Iris pigment epithelial cell (primary cell): ENCODE measurements at regions not wholly inside any gene's neighbourhood (a gene's known extent, or its start where the extent isn't known, plus 50 kb on each side); places are given as distances from the start of the nearest gene placed in this dataset.
A peak's percentile ranks its signal among the peaks of the same experiment; 100 is the strongest.

Experiments used
- DNase-seq: peaks from one replicate; pipeline ENCODE4 v3.0.0-alpha.2; 2011; ENCODE audit warnings: low read depth

DNA sequence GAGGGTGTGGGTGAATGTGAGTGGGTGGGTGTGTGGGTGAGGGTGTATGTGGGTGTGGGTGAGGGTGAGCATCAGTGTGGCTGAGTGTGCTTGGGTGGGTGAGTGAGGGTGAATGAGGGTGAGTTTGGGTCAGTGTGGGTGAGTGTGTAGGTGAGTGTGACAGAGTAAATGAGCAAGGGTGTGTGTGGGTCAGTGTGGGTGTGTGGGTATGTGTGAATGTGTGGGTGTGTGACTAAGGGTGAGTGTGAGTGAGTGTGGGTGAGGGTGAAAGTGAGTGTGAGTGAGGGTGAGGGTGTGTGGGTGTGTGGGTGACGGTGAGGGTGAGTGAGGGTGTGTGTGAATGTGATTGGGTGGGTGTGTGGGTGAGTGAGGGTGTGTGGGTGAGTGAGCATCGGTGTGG lies 1676.7 kb upstream of the TENM3 start:
- no peak for DNase-seq

DNA sequence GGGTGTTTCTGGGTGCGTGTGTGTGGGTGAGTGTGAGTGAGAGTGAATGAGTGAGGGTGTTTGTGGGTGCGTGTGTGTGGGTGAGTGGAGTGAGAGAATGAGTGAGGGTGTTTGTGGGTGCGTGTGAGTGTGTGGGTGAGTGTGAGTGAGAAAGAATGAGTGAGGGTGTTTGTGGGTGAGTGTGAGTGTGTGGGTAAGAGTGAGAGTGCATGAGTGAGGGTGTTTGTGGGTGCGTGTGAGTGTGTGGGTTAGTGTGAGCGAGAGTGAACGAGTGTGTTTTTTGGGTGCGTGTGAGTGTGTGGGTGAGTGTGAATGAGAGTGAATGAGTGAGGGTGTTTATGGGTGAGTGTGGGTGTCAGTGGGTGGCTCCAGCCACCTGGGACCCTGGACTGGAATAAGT lies 1676.1 kb upstream of the TENM3 start:
- no peak for DNase-seq

DNA sequence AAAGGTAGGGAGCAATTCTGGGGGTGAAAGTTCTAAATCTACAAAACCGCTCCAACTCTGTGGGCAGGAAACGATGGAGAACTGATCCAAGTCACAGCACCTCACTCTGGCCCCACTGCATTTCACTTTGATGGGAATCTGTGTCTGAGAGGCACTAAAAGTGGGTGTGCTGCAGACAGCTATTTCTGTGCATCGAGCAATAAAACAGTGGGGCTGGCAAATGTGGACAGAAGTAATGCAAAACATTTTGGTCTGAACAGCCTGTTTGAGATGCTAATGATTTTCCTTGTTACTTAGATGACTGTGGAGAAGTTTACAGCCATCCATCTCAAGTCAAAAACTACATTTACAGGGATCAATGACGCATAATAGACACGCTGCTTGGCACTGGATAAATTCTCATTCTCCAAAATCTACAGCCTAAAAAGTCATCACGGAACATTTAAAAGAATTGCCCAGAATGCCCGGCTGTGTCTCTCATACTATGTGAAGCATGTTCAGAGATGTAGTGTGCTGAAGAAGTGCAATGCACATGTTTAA lies 1671.6 kb upstream of the TENM3 start:
- DNase-seq = no peak

DNA sequence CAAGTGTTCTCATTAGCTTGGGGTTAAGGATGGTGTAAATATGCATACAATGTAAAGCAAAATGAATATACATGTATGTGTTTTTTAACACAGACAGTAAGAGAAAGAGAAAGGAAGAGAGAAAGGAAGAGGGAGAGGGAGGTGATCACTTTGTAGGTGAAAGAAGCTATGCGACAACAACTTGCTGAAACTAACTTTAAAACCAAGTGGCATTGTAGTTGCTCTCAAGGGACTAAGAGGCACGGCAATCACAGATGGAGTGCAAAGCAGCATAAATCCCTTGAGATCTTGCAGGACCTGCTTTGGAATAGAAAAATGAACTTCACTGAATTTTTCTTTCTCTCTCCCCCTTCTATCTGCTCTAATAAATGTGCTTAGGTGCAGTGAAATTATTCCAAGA lies 1665.0 kb upstream of the TENM3 start:
- DNase-seq = no peak

DNA sequence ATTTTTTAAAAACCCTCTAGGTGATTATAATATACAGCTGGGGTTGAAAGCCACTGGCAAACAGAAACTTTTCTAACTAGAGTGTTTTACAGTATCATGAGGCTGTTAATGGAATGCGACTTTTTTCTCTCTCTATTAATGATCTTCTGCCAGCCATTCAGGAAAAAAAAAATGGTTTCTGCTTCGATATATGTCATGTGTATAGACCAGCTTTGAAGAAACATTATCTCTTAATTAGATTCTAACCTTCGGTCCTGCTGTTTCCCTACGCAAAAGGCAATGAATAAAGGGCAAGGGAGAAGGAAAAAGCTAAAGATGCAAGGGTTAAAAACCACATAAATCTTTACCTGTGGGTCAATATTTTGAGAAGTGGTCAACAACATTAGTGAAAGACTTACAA lies 1662.1 kb upstream of the TENM3 start:
- DNase-seq = no peak

DNA sequence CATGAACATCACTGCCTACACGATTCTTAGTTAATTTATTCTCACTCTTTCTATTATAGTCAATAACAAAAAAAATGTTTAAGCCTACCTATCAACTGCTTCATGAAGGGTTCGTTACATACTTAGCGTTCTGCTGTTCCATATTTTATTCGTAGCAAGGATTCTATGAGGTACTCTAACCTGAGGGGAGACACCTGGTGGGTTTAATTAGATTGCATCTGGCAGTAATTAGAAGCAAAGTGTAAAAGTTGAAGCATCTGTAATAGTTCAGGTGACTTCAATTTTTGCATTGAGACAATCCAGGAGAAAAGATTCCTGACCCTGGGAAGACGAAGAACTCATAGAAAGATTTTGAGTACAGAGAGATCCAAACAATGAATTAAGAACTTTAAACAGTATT lies 1655.8 kb upstream of the TENM3 start:
- DNase-seq = no peak

DNA sequence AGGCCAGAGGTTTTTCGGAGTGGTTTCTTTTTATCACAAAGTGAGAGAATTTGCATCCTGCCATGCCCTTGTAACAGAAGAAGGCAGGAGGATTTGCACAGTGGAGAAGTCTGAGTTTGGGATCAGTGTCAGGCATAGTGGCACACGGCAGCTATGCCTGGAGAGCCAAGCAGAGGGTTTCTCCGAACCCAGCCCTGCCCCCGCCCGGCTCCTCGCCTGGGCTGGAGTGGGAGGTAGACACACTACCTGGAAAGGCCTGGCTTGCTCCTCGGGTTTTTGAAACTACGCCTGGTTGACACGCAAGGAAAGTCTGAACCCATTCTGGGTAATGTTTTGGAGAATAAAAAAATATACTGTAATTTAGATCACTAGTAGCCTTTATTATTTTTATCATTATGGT lies 1653.6 kb upstream of the TENM3 start:
- no peak for DNase-seq

DNA sequence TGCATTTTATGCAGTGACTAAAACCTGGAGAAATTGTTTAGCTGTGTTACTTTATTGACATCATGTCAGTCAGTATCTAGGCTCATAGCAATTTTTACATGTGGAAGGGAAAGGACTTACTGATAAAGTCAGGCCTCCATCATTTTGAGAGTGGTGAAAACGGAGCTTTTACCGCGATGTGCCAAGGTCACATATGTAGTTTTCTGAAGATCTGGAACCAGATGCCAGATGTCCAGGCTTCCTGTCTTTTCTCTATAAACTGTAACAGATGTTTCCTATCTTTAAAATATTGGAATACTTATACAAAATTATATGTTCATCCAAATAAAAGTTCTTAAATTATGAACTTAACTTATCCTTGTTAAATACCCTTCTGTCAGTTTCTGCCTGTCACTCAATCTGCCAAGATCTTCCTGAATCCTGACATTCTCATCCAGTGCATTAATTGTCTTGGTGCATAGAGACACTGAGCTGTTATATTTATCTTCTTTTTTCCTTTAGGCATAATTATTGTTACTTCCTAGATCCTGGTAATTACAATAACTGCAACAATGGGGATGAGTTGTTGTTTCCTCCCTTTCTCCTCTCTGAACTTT lies 1646.2 kb upstream of the TENM3 start:
- no peak for DNase-seq

DNA sequence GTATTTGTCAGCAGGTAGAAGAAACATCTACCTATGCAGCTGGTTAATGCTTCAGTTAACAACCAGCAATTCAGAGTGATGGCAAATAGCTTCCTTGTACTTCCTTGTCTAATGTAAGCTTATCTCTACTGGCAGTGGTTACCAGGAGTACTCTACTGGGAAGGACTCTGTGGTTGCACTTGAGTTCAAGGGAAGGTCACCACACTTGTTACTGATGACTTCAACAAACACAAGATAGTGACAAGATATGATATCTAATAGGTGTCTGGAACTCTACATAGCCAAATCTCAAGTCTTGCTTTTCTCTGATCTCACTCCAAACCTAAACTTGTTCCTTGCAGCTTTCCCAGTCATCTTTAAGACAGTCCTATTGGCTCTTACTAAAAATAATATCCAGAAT lies 1644.9 kb upstream of the TENM3 start:
- DNase-seq = no peak

DNA sequence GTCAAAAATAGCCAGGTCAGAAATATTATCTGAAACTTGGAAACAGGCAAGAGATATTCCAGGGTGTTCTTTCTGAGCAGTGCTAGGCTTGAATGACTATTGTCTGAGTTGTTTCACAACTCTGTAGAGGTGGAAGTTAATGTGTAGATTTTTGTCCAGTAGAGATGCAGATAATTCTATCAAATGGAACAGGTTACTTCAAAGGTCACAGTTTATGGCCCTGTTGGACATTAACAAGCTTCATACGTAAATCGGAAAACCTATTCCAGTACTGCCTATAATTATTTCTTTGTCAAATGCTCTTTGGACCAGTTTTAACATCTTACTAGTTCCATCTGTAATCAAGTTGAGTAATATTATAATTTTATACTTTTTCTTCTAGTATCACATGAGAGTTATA lies 1639.4 kb upstream of the TENM3 start:
- no peak for DNase-seq

DNA sequence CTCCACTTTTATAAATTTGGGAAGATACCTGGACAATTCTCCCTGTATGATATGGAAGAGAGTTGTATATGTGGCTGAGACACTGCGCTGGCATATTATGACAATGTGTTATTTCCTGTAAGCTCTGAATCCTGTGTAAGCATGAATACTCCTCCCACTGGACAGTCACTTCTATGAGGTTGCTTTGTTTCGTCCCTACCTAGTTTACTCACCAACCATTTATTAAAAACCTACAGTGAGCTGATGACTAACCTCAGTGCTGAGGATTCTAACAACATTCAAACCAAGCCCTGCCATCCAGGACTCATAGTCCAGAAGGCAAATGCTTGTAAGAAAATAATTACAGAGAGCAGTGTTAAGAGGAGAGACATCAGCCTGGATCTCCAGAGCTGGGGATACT lies 1632.9 kb upstream of the TENM3 start:
- DNase-seq = peak; percentile 2

DNA sequence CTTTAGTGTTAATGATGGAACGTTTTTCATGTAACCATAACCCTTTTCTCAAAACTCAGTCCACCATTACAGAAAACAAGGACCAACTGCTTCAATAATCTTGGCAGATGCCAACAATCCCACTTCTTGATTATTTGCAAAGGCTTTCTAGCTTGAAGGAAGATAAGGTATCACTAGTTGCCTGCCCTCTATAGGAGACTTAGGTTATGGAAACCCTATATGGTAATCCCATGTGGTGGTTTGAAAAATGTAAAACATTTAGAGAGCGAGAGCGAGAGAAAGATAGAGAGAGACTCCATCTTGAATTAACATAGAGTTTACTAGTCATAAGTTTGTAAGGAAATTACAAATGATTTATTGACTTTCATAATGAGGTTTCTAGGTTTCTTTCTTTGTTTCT lies 1627.5 kb upstream of the TENM3 start:
- DNase-seq = no peak

DNA sequence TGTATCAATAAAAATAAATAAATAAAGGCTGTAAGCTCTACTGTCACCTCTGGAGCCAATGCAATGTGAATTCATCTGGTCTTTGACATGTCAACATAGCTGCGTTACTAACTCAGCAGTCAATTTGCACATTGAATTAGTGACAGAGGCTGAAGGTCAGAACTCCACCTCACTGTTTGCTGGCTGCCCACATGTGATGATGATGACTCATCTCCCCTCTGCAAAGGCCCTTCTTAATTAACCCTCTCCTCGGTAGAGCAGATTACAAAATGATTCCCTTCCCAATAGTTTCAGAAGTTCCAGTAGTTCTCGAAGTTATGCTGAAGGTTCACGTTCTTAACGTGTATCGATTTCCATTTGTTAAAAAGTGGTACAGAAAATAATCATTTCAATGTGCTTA lies 1626.0 kb upstream of the TENM3 start:
- DNase-seq = no peak

DNA sequence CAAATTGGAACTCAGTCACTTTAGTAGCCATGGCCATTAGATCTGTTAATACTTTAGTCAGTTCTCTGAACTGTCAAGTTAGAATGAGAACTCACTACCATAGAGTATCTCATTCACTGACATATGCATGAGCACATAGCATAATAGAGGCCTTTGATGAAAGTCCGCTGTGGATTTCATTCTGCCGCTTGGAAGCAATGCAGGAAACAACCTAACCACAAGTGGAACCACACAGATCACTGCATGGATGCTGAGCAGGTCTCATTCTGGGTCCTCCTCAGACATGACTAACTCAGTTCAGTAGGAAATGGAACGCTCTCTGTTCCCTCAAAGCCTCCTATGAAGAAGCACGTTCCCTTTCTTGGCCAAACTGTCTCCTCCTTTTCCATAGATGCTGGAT lies 1624.8 kb upstream of the TENM3 start:
- DNase-seq = peak; percentile 41

DNA sequence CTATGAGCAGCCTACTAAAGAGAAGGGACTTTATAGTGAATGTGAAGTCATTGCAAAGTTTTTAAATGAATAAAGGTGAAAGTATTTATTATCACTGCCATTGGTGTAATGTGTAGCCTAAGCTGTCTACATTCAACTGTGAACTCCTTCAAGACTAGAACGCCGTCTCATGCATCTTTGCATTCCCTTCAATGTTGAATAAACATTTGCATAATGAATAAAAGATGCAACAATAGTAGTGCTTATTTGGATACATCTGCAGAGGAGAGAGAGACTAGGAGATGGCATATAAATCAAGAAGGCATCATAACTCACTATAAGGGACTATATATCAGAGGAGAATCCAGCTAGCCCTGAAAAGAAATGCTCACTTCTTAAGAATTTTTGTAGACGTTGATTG lies 1623.8 kb upstream of the TENM3 start:
- DNase-seq = no peak

DNA sequence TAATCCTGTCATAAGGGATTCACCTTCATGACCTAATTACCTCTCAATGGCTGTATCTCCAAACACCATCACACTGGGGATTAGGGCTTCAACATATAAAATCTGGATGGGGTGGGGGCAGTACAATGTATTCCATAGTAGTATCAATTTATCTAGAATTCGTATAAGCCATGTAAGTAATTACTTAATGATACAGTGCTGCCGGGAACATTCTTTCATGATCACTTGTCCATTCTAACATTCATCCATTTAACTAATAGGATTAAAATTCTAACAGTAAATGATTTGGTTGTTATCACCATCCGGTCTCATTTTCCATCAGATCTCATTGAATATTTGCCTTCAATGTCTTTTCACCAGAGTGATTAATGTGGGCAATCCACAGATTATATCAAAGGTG lies 1620.9 kb upstream of the TENM3 start:
- DNase-seq = no peak

DNA sequence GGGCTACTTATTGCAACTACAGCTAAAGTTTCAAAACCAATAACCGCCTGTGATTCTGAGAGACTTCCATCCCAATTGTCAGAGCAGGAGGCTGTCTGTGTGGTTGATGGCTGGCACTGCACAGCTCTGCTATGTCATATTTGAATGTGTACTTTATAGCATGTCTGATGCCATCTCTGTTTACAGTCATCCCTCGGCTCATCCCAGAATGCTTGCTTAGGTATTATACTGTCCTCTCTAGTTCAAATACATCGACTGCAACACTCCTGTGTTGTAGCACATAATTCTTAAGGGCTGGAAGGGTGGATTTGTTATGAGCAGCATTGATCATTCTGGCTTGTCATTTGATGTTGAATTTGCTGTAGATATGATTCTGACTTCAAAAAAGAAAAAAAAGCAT lies 1617.5 kb upstream of the TENM3 start:
- DNase-seq = no peak

DNA sequence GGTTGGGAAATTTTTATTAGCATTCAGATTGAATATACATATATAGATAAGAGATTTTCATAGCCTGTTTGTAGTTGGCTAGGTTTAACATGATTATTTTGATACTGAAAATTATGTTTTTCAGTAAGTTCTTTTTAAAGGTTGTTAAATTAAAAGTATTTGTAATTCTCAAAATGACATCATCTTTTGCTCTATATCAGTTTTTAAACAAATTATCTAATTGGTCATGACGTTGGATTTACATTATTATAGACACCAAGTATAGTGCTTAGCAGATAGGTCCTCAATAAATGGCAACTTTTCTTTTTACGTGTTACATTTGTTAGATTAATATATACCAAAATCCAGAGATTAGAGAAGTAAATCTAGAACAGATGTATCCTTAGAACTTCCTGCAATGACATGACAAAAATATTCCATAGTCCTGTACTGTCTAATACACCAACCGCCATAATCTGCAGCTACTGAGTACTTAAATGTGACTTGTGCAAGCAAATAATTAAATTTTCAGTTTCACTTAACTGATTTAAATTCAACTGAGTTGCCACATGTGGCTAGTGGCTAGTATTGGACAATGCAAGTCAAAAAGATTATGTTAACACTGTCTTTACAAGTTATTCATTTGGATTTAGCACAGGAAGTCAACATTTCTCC lies 1613.1 kb upstream of the TENM3 start:
- no peak for DNase-seq

DNA sequence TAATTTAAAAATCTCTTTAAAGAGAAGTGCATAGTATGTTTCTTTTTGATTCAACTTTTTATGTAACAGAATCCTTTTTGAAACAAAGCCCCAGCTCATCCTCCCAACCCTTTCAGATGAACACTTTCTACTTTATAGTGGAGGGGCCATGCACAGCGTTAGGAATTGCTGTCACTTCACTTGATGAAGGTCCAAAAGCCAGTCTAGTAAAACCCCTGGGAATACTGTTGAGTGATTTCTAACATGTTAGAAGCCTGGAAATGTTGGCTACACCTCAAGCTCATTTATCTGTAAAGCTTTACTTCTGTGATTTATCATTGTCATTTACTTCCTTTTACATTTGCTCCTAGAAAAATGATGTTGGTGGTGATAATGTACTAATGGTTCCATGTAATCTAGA lies 1608.9 kb upstream of the TENM3 start:
- DNase-seq = no peak

DNA sequence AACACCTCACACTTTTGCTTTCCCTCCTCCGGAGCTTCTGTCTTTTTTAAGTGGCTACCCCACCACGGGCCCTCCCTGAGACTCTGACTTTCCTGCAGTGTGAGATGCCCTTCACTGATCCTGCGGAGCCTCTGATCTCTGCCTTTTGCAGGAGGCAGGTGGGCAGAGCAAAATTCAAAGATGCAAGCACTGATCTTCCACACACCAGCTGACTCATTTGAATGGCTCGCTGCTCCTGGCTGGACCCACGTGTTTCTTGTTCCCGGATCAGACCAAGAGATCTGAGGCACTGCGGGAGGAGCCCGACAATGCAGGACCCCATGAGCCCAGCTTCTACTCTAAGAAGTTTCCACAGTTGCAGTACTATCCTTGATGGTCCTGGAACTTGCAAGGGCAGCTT lies 1607.9 kb upstream of the TENM3 start:
- DNase-seq = peak; percentile 18

DNA sequence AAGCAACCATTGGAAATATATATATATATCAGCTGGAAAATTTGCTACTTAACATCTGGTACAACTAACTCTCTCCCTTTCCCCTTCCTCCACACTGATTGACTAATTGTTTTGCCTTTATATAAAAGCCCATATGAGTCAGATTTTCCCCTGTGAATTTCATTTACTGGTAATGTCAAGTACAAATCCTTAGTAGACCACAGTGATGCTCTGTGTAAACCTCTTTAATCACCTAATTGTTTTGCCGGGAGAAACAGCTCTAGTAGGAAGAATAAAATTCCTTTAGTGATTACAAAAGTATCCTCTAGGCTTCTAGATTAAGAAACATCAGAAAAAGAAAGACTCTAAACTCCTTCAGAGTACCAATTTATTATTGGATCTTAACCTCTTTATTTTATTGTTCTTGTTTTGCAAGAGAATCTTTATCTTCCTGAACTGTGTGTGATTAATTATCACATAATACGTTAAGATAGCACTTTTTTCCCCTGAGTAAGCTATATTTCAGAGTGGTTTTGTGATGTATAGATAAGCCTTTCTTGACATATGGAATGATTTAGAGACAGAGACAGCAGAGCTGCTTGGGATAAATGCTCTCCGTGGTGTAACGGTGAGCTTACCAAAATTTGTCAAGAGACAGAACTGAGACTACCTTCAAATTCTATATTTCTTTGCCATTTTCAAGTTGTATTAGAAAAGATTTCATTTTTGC lies 1606.4 kb upstream of the TENM3 start:
- peak; percentile 35 for DNase-seq

DNA sequence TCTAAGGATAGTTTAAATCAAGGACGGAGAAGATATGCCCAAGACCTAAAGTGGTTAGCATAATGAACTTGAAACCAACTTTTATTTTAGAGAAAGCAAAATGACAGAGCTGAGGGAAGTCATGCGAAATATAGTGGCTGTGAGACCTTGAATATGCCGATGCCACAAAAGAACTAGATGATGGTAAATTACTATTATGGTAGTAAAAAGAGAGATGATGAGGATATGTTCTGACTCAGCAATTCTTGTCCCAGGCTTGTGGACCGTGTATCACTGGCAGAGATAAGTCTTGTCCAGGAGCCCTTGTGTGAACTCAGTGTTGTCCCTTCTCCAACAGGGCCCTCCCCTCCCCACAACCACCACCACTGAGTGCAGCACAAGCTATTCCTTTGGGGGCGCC lies 1605.6 kb upstream of the TENM3 start:
- DNase-seq = no peak

DNA sequence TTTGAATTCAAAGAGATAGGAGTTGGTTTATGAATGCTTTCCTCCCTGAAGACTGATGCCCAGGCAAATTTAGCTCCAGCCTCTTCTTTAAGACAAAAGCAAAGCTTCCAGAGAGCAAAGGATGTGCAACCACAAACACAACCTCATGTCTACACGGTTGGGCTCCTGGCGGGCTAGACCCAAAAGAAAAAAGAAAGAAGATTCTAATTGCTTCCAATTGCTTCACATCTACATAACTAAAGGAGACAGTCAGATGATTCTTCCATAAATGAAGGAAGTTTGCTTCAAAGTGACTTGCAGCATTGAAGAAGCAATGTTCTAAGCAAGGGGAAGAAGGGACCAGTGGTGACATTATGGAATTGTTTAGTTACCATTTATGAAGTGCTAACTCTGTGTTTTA lies 1603.0 kb upstream of the TENM3 start:
- no peak for DNase-seq

DNA sequence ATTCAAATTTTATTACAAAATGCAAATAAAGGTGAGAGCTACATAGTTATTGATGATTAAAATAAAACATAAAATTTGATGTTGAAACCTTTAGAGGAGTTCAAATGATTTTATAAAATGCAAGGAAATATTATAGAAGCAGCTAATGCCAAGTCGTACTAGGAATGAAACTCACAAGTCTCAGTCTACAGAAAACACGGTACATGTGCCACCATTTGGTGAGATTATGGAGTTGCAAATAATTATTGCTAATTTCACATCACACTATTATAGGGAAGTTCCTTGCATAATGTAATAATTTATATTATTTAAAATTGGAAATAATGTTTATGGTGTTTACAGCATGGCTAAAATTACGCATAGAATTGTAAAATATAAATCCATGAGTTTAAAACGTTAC lies 1601.7 kb upstream of the TENM3 start:
- no peak for DNase-seq
